Hindlimb muscle (tissue), 1 donor: ENCODE measurements at regions not wholly inside any gene's neighbourhood (a gene's known extent, or its start where the extent isn't known, plus 50 kb on each side); places are given as distances from the start of the nearest gene placed in this dataset.

Experiments used
- DNase-seq: peaks from one replicate; pipeline ENCODE4 v3.0.0-alpha.2; 2013

- DNase-seq: no peak
Measured at GRCh38 chr3:143207338-143207961, 87.9 kb downstream of the CHST2 start.

GRCh38 chr3:143208976-143209714 is 89.6 kb downstream of the CHST2 start:
- no peak for DNase-seq

- no peak for DNase-seq
Measured at GRCh38 chr3:143209715-143210059, 90.1 kb downstream of the CHST2 start.

- no peak for DNase-seq
Measured at GRCh38 chr3:143210141-143210540, 90.6 kb downstream of the CHST2 start.

- no peak for DNase-seq
Measured at GRCh38 chr3:143215059-143215458, 95.5 kb downstream of the CHST2 start.
